K562 (cell line): ENCODE measurements at regions not wholly inside any gene's neighbourhood (a gene's known extent, or its start where the extent isn't known, plus 50 kb on each side); places are given as distances from the start of the nearest gene placed in this dataset.

ENCODE experiments used
- ATAC-seq: fragments of 200-7000 bp; cut with Tn5 transposase; 3 replicates; pipeline ENCODE4 v1.9.1; 2020; ENCODE audit warnings: moderate library complexity
- BruUV-seq: library from RNA; stranded (reverse); fragments of 400-500 nt; replicated peaks from 2 replicates; lab custom pipeline; 2021; lab: Mats Ljungman, UMichigan
- CTCF ChIA-PET: fragments of 300-600 bp; formaldehyde crosslinking; extraction: SDS; loops from one replicate; lab custom pipeline; 2021; ENCODE audit warnings: low intra/inter-chr PET ratio; lab: Yijun Ruan, JAX
- POLR2A ChIA-PET: fragments of 300-600, 350-650 bp; sonication (Branson Sonifier 250); formaldehyde crosslinking; extraction: SDS; loops from one replicate; lab custom pipeline; 2021; ENCODE audit warnings: antibody characterized with exemption, inconsistent platforms; lab: Yijun Ruan, JAX
- DNase-seq, 4 experiments: peaks; one replicate each; pipeline versions ENCODE4 v3.0.0 to v3.0.0-alpha.2; 2011 to 2018; ENCODE audit warnings: low spot score in 3 of 4, mixed read lengths in 3 of 4; ENCODE audit errors: extremely low read depth in 1 of 4
- FAIRE-seq: peaks from 2 replicates; lab custom pipeline; 2011; peaks lifted over from hg19 to GRCh38; lab: Jason Lieb, UNC
- H2AFZ ChIP-seq: 2 replicates; pipeline ENCODE4 v1.6.0; 2011; ENCODE audit warnings: low read depth, low read length, control low read depth, inconsistent platforms
- H3K27ac ChIP-seq: fragments of 200-600 bp; 3 replicates; pipeline ENCODE4 v1.8.0; 2011; ENCODE audit warnings: low read depth, mild to moderate bottlenecking, control low read depth, inconsistent platforms, low read length, moderate library complexity, mixed read lengths; ENCODE audit errors: extremely low read depth
- H3K27me3 ChIP-seq, 2 experiments: fragments of 300-600 bp in 1 of 2; 2 replicates in 1 of 2; 3 replicates in 1 of 2; pipeline versions ENCODE4 v1.6.0 to v1.8.0; 2011; ENCODE audit warnings: inconsistent platforms in 2 of 2, low read length in 2 of 2, mild to moderate bottlenecking in 1 of 2, mixed read lengths in 1 of 2, moderate library complexity in 1 of 2; ENCODE audit not compliant: control insufficient read depth in 2 of 2, insufficient read depth in 2 of 2
- H3K36me3 ChIP-seq: fragments of 300-600 bp; 3 replicates; pipeline ENCODE4 v1.8.0; 2011; ENCODE audit warnings: mild to moderate bottlenecking, low read length, inconsistent platforms; ENCODE audit not compliant: control insufficient read depth, insufficient read depth
- H3K4me1 ChIP-seq, 2 experiments: fragments of 200-600 bp in 1 of 2; replicated peaks in 1 of 2; 2 replicates in 1 of 2; 3 replicates in 1 of 2; pipeline versions ENCODE4 v1.5.1 to v1.8.0; 2011; ENCODE audit warnings: inconsistent platforms in 2 of 2, low read length in 2 of 2, mild to moderate bottlenecking in 1 of 2, mixed read lengths in 1 of 2, moderate library complexity in 1 of 2; ENCODE audit not compliant: control insufficient read depth in 2 of 2, insufficient read depth in 2 of 2
- H3K4me2 ChIP-seq: 2 replicates; pipeline ENCODE4 v1.6.1; 2011; ENCODE audit warnings: low read length, control low read depth, inconsistent platforms, mixed read lengths; ENCODE audit not compliant: insufficient read depth
- H3K4me3 ChIP-seq: fragments of 200-600 bp; sonication (generic), shearing (Covaris generic); 2 replicates; pipeline ENCODE4 v1.5.1; 2016; ENCODE audit warnings: control low read depth, inconsistent platforms
- H3K79me2 ChIP-seq: fragments of 200-600 bp; 3 replicates; pipeline ENCODE4 v1.8.0; 2011; ENCODE audit warnings: low read length, inconsistent platforms; ENCODE audit not compliant: control insufficient read depth, insufficient read depth
- H3K9ac ChIP-seq, 2 experiments: 2 replicates each; pipeline versions ENCODE4 v1.6.0 to v1.6.1; 2011; ENCODE audit warnings: low read depth in 2 of 2, low read length in 2 of 2, control low read depth in 1 of 2, inconsistent platforms in 1 of 2, mild to moderate bottlenecking in 1 of 2, mixed read lengths in 1 of 2; ENCODE audit not compliant: insufficient read depth in 1 of 2
- H3K9me1 ChIP-seq: one replicate; pipeline ENCODE4 v1.6.0; 2011; ENCODE audit warnings: inconsistent platforms, mild to moderate bottlenecking, low read length, moderate library complexity; ENCODE audit not compliant: control insufficient read depth, insufficient read depth
- H3K9me3 ChIP-seq: replicated peaks from 2 replicates; pipeline ENCODE4 v1.5.1; 2011; ENCODE audit warnings: low read depth, low read length, inconsistent platforms; ENCODE audit not compliant: control insufficient read depth, insufficient read depth
- H4K20me1 ChIP-seq: replicated peaks from 2 replicates; pipeline ENCODE4 v1.6.1; 2011; ENCODE audit warnings: low read length, inconsistent platforms, mixed read lengths; ENCODE audit not compliant: control insufficient read depth, insufficient read depth
- CAMTA2 ChIP-seq: fragments of 250-450 bp; sonication (Bioruptor Pico); conservative IDR thresholded peaks from 2 replicates; pipeline ENCODE4 v1.5.1; 2022
- FOSL1 ChIP-seq: fragments of 200-800 bp; sonication (Bioruptor generic); conservative IDR thresholded peaks from 2 replicates; pipeline ENCODE4 v1.6.1; 2016; ENCODE audit warnings: missing genetic modification characterization, missing compliant biosample characterization
- HDAC1 ChIP-seq, 2 experiments: fragments of 450-650 bp; IDR thresholded peaks; 2 replicates each; pipeline ENCODE4 v1.6.1; 2016 to 2017; ENCODE audit warnings: inconsistent platforms in 1 of 2, mild to moderate bottlenecking in 1 of 2, moderate library complexity in 1 of 2
- JUN ChIP-seq, 2 experiments: sonication (generic) in 1 of 2; formaldehyde crosslinking in 1 of 2; IDR thresholded peaks; 2 replicates each; pipeline versions ENCODE4 v1.6.1 to v1.8.0; 2012 to 2022; ENCODE audit warnings: borderline replicate concordance in 2 of 2, mild to moderate bottlenecking in 2 of 2, improper control_type of control experiment in 1 of 2, low read depth in 1 of 2, low read length in 1 of 2, missing genetic modification reagents in 1 of 2
- MYC ChIP-seq, 2 experiments: fragments of 250-450 bp in 1 of 2; sonication (Bioruptor Pico) in 1 of 2; IDR thresholded peaks; 2 replicates each; pipeline versions ENCODE4 v1.5.1 to v1.6.1; 2012 to 2021; ENCODE audit warnings: low read depth in 2 of 2, borderline replicate concordance in 1 of 2, improper control_type of control experiment in 1 of 2, low read length in 1 of 2, mild to moderate bottlenecking in 1 of 2, moderate library complexity in 1 of 2
- OTX1 ChIP-seq: fragments of 450-650 bp; formaldehyde crosslinking; IDR thresholded peaks from 2 replicates; pipeline ENCODE4 v1.4.0; 2022; ENCODE audit warnings: mild to moderate bottlenecking
- PHTF2 ChIP-seq: fragments of 250-450 bp; sonication (Bioruptor Pico); IDR thresholded peaks from 2 replicates; pipeline ENCODE4 v1.5.0; 2021; ENCODE audit warnings: mild to moderate bottlenecking
- RFX1 ChIP-seq: fragments of 450-650 bp; IDR thresholded peaks from 2 replicates; pipeline ENCODE4 v1.6.1; 2016; ENCODE audit warnings: mild to moderate bottlenecking, moderate library complexity
- SP1 ChIP-seq: sonication (generic); formaldehyde crosslinking; IDR thresholded peaks from 2 replicates; pipeline ENCODE4 v1.8.1; 2022; ENCODE audit warnings: mild to moderate bottlenecking, missing genetic modification reagents
- U2AF2 ChIP-seq: fragments of 200-400 bp; formaldehyde crosslinking; optimal IDR thresholded peaks from 2 replicates; pipeline ENCODE3; 2017; ENCODE audit warnings: low read depth, mild to moderate bottlenecking, low read length
- ZFP30 ChIP-seq: fragments of 250-450 bp; sonication (Bioruptor Pico); IDR thresholded peaks from 2 replicates; pipeline ENCODE4 v1.8.0; 2022; ENCODE audit warnings: moderate library complexity, mild to moderate bottlenecking, inconsistent platforms, borderline replicate concordance
- ZFP36 ChIP-seq: fragments of 150-350 bp; IDR thresholded peaks from 2 replicates; pipeline ENCODE4 v1.6.1; 2018; ENCODE audit warnings: low read length, low read depth; ENCODE audit not compliant: partially characterized antibody
- ZNF212 ChIP-seq: fragments of 450-650 bp; formaldehyde crosslinking; IDR thresholded peaks from 2 replicates; pipeline ENCODE4 v1.4.0; 2020; ENCODE audit warnings: mild to moderate bottlenecking
- ZNF586 ChIP-seq: fragments of 450-650 bp; formaldehyde crosslinking; conservative IDR thresholded peaks from 2 replicates; pipeline ENCODE4 v1.4.0; 2020; ENCODE audit warnings: mild to moderate bottlenecking, moderate library complexity
- ZNF695 ChIP-seq: fragments of 450-650 bp; formaldehyde crosslinking; IDR thresholded peaks from 2 replicates; pipeline ENCODE4 v1.4.0; 2020; ENCODE audit warnings: mild to moderate bottlenecking, moderate library complexity
- ZNF780A ChIP-seq: fragments of 250-450 bp; sonication (Bioruptor Pico); IDR thresholded peaks from 2 replicates; pipeline ENCODE4 v1.5.0; 2021; ENCODE audit warnings: mild to moderate bottlenecking
- WGBS: fragments of 100-300 bp; shearing (Covaris generic); methylation state at CpG from one replicate; pipeline ENCODE4 v1.1.6; 2016; ENCODE audit warnings: low coverage, mixed read lengths; ENCODE audit not compliant: insufficient coverage; ENCODE audit errors: missing lambda C conversion rate; 5-methylcytosine and 5-hydroxymethylcytosine counted together
- in situ Hi-C: fragments of 300-500 bp; cut with MboI; formaldehyde crosslinking; loops from 4 replicates; pipeline ENCODE4 v1.15.0; 2018; ENCODE audit warnings: inconsistent platforms, mixed read lengths
- intact Hi-C: fragments of 100-400 bp; cut with micrococcal nuclease; formaldehyde crosslinking; loops from 2 replicates; pipeline ENCODE4 v1.14.2; 2022
- TF ChIP-seq, protein P1 (sequence below): fragments of 250-450 bp; sonication (Bioruptor Pico); IDR thresholded peaks from 2 replicates; pipeline ENCODE4 v1.9.0; 2021; ENCODE audit warnings: mild to moderate bottlenecking
- TF ChIP-seq, protein P2 (sequence below), 2 experiments: fragments of 450-650 bp in 1 of 2; sonication (generic) in 1 of 2; formaldehyde crosslinking in 1 of 2; IDR thresholded peaks in 1 of 2; conservative IDR thresholded peaks in 1 of 2; 2 replicates each; pipeline versions ENCODE4 v1.6.1 to v1.8.1; 2016 to 2023; ENCODE audit warnings: mild to moderate bottlenecking in 2 of 2, moderate library complexity in 2 of 2, inconsistent platforms in 1 of 2, missing genetic modification reagents in 1 of 2

GRCh38 chr16:75996491-75996890, 270.2 kb upstream of the CPHXL start (continued):
- TF ChIP-seq JUN (IDR thresholded peaks at IDR 0.05; ENCODE audit: borderline replicate concordance, low read depth, low read length): no peak
- TF ChIP-seq JUN (CRISPR knock-in tag; IDR thresholded peaks at IDR 0.05; ENCODE audit: borderline replicate concordance): no peak

- no peak for FAIRE-seq
- ChIA-PET CTCF (no interaction called here), POLR2A (no interaction called here)
- 0% methylated on average over 4 of the region's 6 CpGs for WGBS
- no peak overlapping the region for H3K9ac ChIP-seq
- in situ Hi-C loops (no loop called here), intact Hi-C loops (no loop called here)
- H3K9me3 ChIP-seq: no peaks in the 10 kb centered on the region
- TF ChIP-seq, protein P1, sequence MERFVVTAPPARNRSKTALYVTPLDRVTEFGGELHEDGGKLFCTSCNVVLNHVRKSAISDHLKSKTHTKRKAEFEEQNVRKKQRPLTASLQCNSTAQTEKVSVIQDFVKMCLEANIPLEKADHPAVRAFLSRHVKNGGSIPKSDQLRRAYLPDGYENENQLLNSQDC (CRISPR knock-in tag): no peak
- TF ChIP-seq FOSL1 (tag) (no peak), U2AF2 (no peak), PHTF2 (CRISPR knock-in tag) (no peak), CAMTA2 (no peak), ZNF780A (CRISPR knock-in tag) (no peak), ZNF586 (CRISPR knock-in tag) (no peak), OTX1 (CRISPR knock-in tag) (no peak), ZFP36 (no peak), SP1 (CRISPR knock-in tag) (no peak), ZNF212 (no peak), HDAC1 (IDR thresholded peaks at IDR 0.05) (no peak), ZNF695 (no peak), RFX1 (no peak), MYC (IDR thresholded peaks at IDR 0.05; ENCODE audit: low read depth, low read length) (no peak), MYC (CRISPR knock-in tag; IDR thresholded peaks at IDR 0.05; ENCODE audit: borderline replicate concordance, low read depth) (no peak), ZFP30 (CRISPR knock-in tag) (no peak)
- TF ChIP-seq, protein P2, sequence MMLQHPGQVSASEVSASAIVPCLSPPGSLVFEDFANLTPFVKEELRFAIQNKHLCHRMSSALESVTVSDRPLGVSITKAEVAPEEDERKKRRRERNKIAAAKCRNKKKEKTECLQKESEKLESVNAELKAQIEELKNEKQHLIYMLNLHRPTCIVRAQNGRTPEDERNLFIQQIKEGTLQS (IDR thresholded peaks at IDR 0.05): no peak
- TF ChIP-seq, protein P2 (CRISPR knock-in tag; conservative IDR thresholded peaks at IDR 0.05): no peak
- H3K4me3 ChIP-seq: no peak overlapping the region
- H3K27me3 ChIP-seq: no peaks in the 10 kb centered on the region
- H3K4me2 ChIP-seq: no peak overlapping the region
- DNase-seq: no peak
- no peak overlapping the region for H3K27ac ChIP-seq
- H3K9me1 ChIP-seq: no peaks in the 10 kb centered on the region
- BruUV-seq: no TSS peak
- no peaks in the 10 kb centered on the region for H3K79me2 ChIP-seq
- no peaks in the 10 kb centered on the region for H3K4me1 ChIP-seq
- no peak overlapping the region for H2AFZ ChIP-seq
- H4K20me1 ChIP-seq: no peaks in the 10 kb centered on the region
- H3K36me3 ChIP-seq: no peaks in the 10 kb centered on the region
- no peak for ATAC-seq
Observed at GRCh38 chr16:75997606-75998005, 271.3 kb upstream of the CPHXL start.
